CD1c-positive myeloid dendritic cell (primary cell): ENCODE measurements at regions not wholly inside any gene's neighbourhood (a gene's known extent, or its start where the extent isn't known, plus 50 kb on each side); places are given as distances from the start of the nearest gene placed in this dataset.
"Not testable (repeated sequence)": the region's sequence is repeated elsewhere in the genome, so short reads cannot be mapped to it uniquely, and the experiment has no call there.

ENCODE experiments used
- DNase-seq: peaks from one replicate; pipeline ENCODE4 v3.0.0-alpha.2; 2016; ENCODE audit errors: extremely low spot score

DNA sequence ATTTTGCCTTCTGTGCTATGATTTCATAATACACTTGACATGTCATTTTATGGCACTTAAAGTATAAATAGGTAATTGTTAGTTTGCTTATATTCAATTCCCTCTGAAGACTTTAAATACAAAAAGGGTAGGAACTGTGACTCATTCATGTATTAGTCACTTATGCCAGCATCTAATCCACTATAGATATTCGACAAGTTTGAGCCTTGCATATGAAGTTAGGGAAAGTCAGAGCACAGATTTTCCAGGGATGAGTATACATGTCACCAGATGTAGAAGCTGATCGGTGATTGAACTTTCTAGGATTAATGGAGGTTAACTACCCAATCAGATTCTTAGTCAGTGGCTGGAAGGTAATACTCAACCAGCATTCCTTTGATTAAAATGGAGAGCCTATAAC is 1321.5 kb downstream of the XPNPEP1 start:
- no peak for DNase-seq

DNA sequence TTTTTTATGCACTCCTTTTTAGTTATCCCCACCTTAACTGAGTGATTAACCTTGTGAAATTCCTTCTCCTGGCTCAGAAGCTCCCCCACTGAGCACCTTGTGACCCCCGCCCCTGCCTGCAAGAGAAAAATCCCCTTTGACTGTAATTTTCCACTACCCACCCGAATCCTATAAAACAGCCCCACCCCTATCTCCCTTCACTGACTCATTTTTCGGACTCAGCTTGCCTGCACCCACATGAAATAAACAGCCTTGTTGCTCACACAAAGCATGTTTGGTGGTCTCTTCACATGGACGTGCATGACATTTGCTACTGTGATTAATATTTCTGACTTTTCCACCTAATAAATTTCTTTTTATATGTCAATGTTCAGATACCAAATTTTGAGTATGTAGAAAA is 1322.8 kb downstream of the XPNPEP1 start:
- DNase-seq: not testable (repeated sequence)

DNA sequence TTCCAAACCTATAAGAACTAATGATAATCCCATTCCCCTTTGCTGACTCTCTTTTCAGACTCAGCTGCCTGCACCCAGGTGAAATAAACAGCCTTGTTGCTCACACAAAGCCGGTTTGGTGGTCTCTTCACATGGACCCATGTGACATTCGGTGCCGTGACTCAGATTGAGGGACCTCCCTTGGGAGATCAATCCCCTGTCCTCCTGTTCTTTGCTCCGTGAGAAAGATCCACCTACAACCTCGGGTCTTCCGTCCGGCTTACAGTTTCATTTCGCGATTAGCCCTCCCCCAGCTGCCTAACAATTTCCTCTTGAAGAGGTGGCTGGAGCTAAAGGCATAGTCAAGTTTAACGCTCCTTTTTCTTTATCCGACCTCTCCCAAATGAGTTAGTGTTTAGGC is 1324.0 kb downstream of the XPNPEP1 start:
- not testable (repeated sequence) for DNase-seq

DNA sequence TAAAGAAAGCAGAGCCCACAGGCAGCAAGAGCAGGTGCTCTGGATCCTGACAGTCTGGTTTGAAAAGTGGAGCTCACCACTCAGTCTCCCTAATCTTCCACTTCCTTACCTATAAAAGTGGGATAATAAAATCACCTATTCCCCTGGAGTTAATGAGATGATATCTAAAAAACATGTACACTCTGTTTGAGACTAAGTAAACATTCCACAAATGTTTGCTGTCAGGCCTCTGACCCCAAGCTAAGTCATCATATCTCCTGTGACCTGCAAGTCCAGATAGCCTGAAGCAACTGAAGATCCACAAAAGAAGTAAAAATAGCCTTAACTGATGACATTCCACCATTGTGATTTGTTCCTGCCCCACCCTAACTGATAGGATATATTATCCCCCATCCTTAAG is 1324.5 kb downstream of the XPNPEP1 start:
- no peak for DNase-seq

DNA sequence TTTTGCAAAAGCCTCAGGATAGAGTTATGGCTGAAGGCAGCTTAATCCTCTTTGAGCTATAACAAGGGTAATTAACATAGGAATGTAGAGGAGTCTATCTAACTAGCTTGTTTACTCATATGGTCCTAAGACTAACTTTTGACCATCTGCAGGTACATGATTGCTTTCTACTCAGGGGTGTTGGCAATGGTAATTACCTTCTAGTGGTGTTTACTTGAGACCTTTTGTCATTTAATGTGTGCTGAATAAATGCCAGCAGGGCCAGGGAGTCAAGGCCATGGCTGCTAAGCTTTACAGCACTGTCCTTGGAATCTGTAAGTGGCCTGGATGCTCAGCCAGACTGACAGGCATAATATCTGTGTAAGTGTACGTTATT is 1325.0 kb downstream of the XPNPEP1 start:
- no peak for DNase-seq

DNA sequence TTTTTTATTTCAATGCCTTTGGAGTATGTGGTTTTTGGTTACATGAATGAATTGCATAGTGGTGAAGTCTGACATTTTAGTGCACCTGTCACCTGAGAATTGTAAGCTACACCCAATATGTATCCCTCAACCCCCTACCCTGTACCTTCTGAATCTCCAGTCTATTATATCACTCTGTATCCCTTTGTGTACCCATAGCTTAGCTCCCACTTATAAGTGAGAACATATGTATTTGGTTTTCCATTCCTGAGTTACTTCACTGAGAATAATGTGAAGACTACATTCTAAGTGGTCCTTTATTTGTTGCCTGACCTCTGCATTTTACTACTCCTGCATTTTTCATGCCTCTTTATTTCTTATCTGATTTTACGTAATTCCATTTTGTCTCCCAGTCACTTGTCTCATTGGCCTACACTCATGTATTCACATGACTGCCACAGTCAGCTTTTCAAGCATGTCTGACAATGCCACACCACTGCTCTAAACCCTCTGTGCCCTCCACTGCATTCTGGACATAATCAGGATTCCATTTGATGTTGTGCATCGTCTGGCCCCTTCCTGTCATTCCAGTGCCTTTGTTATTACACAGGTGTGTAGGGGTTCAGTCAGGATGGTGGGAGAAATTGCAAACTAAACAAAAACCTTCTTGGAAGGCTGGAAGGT is 1325.5 kb downstream of the XPNPEP1 start:
- DNase-seq: no peak

DNA sequence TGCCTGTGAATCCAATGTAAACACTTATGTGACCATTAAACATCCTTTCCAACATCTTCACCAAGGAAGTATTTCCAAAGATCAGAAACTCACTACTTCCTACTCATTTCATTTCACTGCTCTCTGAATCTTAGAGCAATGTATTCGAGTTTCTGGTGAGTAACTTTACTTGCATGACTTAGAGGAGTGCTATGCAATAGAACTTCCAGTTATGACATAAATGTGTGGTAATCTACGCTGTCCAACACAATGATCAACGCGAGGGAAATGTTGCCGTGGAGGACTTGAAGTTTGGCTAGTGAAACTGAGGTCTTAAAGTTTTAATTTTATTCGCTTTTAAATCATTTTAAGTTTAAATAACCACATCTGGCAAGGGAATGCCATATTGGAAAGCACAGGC is 1326.3 kb downstream of the XPNPEP1 start:
- no peak for DNase-seq

DNA sequence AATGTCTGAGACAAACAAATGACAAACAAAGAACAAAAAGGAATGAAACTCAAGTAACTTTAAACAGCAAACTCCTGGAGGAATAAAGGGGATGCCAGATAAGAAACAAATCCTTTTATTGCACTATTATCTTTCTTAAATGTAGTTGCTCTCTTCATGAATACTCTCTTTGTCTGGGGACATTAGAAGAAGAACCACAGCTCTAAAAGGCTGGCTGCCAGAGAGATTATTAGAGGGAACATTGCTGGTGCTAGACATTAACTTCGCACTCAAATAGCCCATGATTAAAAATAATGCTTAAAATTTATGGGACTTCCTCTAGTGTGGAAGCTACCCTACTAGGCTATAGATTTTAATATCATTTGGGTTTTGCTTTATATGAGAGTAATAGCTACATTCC is 1330.4 kb downstream of the XPNPEP1 start:
- DNase-seq: no peak

DNA sequence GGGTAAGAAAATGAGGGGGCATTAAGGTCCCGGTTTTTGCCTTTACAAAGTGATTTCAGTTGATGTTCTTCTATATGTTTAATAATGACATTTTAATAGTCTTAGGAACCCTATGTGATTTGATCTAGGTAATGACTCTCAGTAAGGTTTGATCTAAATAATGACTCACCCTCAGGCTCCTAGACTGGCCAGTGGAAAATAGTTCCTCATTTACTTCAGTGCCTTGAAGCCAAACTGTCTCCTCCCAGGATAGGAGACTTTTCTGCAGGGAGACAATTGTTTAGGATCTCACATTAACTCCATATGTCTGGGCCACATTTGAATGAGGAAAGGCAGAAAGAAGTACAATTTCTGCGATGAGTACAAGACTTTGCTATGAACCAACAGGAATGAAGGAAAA is 1331.9 kb downstream of the XPNPEP1 start:
- no peak for DNase-seq

DNA sequence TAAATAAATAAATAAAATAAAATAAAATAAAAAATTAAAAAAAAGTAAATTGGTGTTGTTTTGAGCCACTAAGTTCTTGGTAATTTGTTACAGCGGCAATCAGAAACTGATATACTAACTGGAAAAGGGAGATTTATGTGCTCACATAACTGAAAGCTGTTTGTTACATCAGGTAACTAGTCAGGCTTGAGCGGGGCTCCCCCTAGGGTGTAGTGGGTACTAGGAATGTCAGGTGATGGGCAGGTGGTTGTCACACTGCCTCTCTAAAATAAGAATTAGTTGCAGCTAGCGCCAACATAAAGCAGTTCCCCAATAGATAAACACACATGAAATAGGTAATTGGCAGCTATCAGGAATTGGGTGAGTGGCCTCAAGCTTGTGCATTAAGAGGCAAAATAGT is 1336.9 kb downstream of the XPNPEP1 start:
- no peak for DNase-seq

DNA sequence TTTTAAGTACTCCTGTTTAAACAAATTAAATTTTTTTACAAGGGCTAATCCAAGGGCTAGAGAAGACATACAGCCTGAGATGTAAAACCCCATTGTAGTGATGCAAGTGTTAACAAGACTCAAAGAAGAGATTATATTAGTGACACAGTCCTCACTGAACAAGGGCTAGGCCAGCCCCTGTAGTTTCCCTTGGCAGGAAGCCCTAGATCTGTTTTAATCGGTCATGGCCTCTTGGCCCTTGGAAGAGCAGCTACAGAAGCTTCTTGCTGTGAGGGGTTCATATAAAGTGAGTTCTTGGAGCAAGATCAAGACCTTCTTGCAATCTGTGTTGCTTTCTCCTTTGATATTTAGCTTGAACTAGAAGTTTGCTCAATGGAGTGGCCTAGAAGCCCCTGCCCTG is 1339.4 kb downstream of the XPNPEP1 start:
- DNase-seq: no peak

DNA sequence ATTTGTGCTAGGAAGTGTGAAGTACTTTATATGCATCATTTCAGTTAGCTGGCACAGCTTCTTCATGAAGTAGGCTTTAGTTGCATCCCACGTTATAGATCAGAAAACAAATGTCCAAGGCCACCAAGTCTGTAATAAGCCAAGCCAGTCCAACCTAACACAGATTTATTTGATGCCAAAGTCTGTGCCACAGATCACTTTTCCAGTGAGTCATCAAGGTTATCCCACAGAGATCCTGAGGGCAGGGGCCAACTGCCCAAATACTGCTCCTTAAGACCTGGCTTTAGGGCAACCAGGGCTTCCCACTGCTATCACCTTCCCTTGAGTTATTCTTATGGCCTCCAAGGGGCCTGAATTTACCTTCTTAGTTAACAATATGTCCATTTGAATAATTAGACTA is 1340.4 kb downstream of the XPNPEP1 start:
- no peak for DNase-seq

DNA sequence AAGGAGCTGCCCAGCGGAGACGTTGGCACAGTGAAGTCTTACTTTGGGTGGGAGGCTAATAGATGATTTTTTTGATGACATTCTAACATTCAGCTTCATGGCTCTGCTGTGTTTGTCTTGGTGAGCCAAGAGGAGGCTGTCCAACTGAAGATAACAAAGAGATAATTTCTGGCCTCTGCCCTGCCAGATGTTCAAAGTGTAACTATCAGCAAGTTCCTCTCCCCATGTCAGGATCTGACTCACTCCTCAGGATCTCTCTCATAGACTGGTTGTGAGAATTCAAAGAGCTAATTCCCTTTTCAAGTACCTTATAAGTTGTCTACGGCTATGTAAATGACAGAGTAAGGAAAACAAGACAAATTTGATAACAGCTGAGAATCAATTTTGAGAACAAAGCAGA is 1340.9 kb downstream of the XPNPEP1 start:
- DNase-seq: no peak

DNA sequence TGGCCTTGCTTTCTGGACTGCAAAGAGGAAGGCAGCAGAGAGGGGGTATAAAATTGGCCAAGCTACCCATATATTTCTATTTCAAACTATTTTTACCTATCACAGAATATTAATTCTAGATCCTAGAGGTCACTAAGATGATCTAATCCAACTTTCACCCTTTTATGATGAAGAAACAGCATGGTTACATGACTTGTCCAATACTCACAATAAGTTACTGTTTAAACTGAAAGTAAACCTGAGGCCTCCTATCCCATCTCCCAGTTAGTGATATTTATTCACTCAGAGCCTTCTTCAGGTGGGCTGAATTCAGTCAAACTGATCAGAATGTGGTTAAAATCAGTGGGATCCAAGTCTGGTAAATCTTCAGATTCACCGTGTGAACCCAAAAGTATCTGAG is 1345.1 kb downstream of the XPNPEP1 start:
- no peak for DNase-seq

DNA sequence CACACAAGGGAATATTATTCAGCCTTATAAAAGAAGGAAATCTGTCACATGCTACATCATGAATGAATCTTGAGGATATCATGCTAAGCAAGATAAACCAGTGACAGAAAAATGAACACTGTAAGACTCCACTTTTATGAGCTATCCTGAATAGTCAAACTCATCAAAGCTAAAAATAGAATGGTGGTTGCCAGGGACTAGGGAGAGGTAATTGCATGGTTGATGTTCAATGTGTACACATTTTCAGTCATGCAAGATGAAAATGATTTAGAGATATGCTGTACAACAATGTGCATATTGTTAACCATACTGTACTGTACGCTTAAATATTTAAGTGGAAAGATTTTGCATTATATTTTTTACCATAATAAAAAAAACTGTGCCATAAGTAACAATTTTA is 1349.1 kb downstream of the XPNPEP1 start:
- DNase-seq: no peak

DNA sequence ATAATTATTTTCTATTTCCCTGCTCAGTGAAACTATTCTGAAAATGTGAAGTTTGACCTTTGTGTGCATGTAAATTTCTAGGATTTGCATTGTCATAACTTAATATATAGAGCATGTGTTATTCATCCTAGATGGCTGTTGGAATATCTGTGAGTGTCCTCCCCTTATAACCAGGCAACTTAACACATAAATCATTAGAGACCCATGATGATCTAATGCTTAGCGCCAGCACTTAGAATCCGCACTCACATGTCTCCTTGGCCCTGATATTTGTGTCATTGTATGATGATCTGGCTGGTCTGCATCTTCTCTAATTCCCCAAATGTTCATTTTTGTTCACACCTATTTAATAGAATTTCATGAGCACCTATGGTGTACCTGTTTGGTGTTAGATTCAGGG is 1354.5 kb downstream of the XPNPEP1 start:
- DNase-seq: no peak

DNA sequence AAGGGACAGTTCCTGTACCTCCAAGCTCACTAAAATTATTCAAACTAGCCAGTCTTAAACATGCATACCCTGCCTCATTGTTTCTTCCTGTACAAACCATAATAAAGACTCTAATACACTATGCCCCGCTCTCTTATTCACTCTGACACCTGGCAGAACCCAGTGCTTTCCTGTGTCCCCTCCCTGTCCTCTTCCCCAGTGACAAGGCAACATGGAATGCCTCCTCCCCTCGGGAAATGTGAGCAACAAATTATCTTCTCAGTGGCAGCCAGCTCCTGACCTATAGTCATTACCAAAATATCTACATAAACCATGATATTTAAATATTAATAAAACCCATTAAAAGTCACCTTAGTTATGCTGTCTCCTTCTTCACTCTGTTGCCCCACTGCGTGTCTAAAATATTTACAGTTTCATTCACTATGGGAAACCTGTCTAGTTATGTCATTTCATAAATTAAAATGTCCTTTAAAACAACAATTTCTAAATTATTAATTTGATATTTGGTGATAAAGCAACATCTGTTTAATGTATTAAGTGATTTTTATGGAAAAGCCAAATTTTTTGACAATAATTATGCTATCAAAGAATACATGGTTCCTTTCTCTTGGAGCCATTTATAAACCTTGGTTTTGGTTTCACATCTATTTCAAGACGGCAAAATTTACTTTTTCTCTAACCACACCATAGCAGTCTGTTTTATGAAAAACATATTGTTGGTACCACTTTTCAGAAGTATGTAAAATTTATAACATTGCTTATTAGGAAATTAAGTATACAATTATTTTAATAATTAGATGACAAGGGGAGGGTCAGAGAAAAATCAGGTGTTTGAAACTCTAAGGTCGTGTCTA is 1355.2 kb downstream of the XPNPEP1 start:
- no peak for DNase-seq

DNA sequence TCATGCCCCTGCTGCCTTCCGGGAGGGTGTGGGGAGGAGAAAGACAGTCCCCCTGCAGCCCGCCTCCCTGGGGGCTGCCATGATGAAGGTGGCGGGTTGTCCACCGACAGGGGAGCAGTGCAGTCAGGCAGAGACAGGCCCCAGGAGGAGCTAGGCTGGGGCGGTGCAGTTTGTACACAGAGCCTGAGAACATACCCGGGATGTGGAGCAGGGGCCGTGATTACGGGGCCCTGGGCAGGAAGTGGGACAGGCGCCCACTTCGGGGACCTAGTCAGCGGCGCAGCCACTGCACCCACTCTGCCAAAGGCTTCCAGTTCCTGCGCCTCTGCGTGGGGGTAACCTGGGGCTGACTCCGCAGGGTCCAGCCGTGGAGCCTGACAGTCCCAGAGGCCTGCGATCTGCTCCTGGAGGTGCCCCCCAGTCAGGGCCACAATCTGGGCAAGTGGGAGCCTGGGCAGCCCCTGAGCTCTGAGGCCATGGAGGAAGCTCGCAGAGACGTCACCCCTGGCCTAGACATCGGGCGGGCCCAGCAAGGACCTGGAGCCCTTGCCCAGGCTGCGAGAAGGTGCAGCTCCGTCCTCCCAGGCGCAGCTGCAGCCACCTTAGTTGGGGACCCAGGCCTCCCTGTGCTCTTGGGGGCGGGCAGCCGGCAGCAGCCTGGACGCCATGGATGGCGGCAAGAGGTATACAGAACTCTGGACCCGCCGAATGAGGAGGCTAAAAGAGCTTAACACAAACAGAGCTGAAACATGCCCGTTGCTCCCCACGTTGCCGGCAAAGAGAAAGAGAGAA is 1356.8 kb downstream of the XPNPEP1 start:
- no peak for DNase-seq

DNA sequence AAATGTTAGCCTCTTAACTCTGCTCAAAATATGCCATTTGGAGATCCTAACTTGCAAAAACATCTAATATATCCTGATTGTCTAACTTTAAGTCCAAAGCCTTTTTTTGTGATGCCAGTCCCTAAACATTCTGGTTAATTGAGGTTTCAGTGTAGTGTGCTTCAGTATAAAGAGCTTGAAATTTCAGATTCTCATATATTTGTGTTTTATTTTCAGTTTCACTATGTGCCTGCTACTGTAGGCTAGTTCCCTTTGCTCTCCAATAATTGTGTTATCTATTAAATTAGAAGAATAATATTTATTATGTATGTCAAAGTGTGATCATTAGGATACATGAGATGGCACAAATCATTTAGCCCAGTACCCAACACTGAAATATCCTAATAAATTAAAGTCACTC is 1361.2 kb downstream of the XPNPEP1 start:
- no peak for DNase-seq

DNA sequence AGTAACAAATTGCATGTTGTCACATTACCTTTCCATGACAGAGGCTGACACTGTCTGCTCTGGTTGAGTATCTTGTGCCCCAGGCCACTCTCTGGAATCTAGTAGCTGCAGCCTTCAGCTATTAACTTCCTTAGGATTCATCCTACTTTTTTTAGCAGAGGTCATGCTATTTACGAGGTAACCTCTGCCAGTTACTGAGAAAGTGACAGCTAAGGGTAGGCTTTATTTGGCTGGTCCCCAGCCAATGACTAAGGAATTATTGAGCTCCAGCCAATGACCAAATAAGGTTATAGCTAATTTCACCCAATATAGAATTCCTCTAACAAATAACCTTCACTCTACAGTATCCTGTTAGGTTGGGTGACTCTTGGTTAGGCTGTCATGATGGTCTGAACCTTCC is 1361.7 kb downstream of the XPNPEP1 start:
- no peak for DNase-seq

DNA sequence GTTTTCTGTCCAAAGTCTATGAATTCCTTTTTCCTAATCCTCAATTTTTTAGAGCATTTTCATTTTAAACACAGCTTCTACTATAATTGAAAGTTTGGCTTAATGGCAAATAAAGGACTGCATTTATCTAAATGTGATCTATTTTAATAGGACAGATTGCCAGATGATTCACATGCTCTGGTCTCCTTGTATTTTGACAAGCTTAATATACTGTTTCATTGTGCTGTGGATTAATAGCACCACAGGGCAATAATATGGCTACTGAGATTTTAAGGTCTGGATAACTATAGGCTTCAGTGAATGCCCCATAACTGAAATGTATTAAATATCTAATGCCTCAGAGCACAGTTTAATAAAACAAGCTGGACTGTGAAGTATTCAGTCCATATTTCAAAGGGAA is 1362.8 kb downstream of the XPNPEP1 start:
- DNase-seq: no peak

DNA sequence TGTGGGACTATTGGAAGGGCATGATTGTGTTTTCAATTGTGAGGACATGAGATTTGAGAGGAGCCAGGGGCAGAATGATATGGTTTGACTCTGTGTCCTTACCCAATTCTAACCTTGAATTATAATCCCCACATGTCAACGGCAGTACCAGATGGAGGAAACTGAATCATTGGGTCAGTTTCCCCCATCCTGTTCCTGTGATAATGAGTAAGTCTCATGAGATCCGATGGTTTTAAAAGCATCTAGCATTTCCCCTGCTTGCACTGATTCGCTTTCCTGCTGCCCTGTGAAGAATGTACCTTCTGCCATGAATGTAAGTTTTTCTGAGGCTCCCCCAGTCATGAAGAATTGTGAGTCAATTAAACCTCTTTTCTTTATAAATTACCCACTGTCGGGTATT is 1367.1 kb downstream of the XPNPEP1 start:
- DNase-seq: no peak

DNA sequence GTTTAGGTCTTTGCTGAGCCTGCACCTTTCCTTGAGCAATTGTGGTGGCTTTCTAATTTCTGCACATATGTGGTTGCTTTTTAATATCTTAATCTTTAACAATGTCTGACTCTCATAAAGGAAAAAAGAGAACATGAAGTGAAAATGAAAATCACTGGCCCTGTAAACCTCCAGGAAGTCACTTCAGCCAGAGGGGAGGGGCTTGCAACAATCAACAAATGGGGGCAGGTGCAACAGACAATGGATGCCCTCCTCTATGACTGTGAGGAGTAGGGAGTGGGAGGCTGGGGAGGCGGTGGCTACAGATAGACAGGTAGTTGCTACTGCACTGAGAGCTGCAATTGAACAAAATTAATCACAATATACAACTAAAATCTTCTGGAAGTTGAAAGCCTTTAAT is 1377.4 kb downstream of the XPNPEP1 start:
- DNase-seq: no peak
